ENCODE measurements at regions not wholly inside any gene's neighbourhood (a gene's known extent, or its start where the extent isn't known, plus 50 kb on each side); places are given as distances from the start of the nearest gene placed in this dataset.

DNA sequence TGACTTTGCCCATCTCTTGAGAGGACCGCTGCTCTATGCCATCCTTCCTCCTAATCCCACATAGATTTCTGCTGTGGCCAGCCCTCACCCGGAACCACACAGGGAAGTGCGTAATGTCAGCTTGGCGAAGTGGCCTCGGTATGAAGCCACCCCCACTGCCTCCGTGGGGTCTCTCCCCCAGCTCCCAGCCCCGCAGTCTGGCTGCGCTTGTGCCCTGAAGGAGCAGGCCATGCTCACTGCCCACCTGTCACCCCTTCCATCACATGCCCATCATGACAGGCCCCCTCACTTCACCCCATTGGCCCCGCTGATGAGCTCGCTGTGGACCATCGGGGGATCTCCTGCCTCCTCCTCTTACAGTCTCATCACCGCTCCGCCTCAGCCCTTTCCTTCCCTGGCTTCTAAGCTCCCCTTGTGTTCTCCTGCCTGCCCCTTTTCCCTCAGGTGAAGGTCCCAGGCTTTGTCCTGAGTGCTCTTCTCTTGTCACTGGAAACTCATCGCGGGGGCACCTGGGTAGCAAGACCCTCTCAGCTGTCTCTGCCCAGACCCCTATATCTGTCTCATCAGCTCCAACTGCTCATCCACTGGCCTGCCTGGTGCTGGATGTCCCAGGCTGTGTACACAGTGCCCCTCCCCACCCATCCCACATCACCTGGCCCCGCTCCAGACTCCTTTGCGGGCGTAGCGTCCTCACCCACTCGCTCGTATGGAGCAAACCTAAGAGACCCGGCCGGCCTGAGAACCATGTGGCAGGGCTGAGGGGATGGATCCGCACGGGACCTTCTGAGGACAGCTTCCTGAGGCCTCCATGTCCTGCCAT, 81.7 kb downstream of the GLI2 start:
- Histone ChIP-seq H3K9ac (no peak overlapping the region), H3K27me3 (ENCODE audit: insufficient read depth, low read depth) (no peaks in the 10 kb centered on the region), H3K4me3 (IDR thresholded peaks at IDR 0.05; ENCODE audit: insufficient read depth, low read depth, low read length) (no peak overlapping the region), H3K4me1 (ENCODE audit: low read depth, poor library complexity, severe bottlenecking) (peaks cover 5% of the 10 kb centered on the region), H3K27ac (no peak overlapping the region), H3K79me2 (ENCODE audit: insufficient read depth, low read depth) (no peaks in the 10 kb centered on the region), H3K4me2 (no peak overlapping the region), H4K20me1 (ENCODE audit: insufficient read depth) (no peaks in the 10 kb centered on the region), H2AFZ (ENCODE audit: low read depth) (no peak overlapping the region), H3K36me3 (ENCODE audit: insufficient read depth) (no peaks in the 10 kb centered on the region)
- TF ChIP-seq CTCF (conservative IDR thresholded peaks at IDR 0.05; ENCODE audit: low read depth, low read length) = no peak

DNA sequence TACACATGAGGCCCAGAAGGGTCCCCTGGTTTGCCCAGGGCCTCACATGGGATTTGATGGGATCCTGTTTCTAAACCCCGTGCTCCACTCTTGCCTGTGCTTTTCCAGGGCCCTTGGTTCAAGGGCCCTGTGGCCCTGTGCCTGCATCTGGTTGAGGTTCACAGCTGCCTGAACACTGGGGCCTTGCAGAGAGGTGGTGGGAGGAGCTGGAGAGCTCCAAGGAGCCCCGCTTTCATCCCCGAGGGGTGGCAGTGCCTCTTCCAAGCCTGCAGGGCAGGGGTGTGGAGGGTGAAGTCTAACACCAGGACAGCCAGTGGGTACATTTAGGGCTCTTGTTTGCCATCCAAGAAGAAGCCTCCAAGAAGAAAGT, 82.3 kb downstream of the GLI2 start:
- no peak overlapping the region for H3K4me2 ChIP-seq
- H3K9ac ChIP-seq = no peak overlapping the region
- no peak overlapping the region for H3K4me3 ChIP-seq (IDR thresholded peaks at IDR 0.05; ENCODE audit: insufficient read depth, low read depth, low read length)
- H3K36me3 ChIP-seq (ENCODE audit: insufficient read depth) = no peaks in the 10 kb centered on the region
- no peak overlapping the region for H2AFZ ChIP-seq (ENCODE audit: low read depth)
- H3K79me2 ChIP-seq (ENCODE audit: insufficient read depth, low read depth) = no peaks in the 10 kb centered on the region
- TF ChIP-seq CTCF (conservative IDR thresholded peaks at IDR 0.05; ENCODE audit: low read depth, low read length) = no peak
- H4K20me1 ChIP-seq (ENCODE audit: insufficient read depth) = no peaks in the 10 kb centered on the region
- H3K4me1 ChIP-seq (ENCODE audit: low read depth, poor library complexity, severe bottlenecking) = peaks cover 5% of the 10 kb centered on the region
- H3K27ac ChIP-seq = no peak overlapping the region
- H3K27me3 ChIP-seq (ENCODE audit: insufficient read depth, low read depth) = no peaks in the 10 kb centered on the region

GRCh38 chr2:120818441-120818920, 82.8 kb downstream of the GLI2 start:
- peaks cover 5% of the 10 kb centered on the region for H3K4me1 ChIP-seq (ENCODE audit: low read depth, poor library complexity, severe bottlenecking)
- no peak for TF ChIP-seq CTCF (conservative IDR thresholded peaks at IDR 0.05; ENCODE audit: low read depth, low read length)

GRCh38 chr2:120819720-120820210, 84.1 kb downstream of the GLI2 start:
- no peak overlapping the region for H3K27ac ChIP-seq
- H2AFZ ChIP-seq (ENCODE audit: low read depth) = no peak overlapping the region

More at GRCh38 chr2:120818441-120818920, 82.8 kb downstream of the GLI2 start:
- Histone ChIP-seq H4K20me1 (ENCODE audit: insufficient read depth) (no peaks in the 10 kb centered on the region), H3K4me3 (IDR thresholded peaks at IDR 0.05; ENCODE audit: insufficient read depth, low read depth, low read length) (no peak overlapping the region), H3K27me3 (ENCODE audit: insufficient read depth, low read depth) (no peaks in the 10 kb centered on the region), H3K79me2 (ENCODE audit: insufficient read depth, low read depth) (no peaks in the 10 kb centered on the region), H3K4me2 (no peak overlapping the region), H3K27ac (no peak overlapping the region), H3K36me3 (ENCODE audit: insufficient read depth) (no peaks in the 10 kb centered on the region), H3K9ac (no peak overlapping the region), H2AFZ (ENCODE audit: low read depth) (no peak overlapping the region)

More at GRCh38 chr2:120819720-120820210, 84.1 kb downstream of the GLI2 start:
- Histone ChIP-seq H3K27me3 (ENCODE audit: insufficient read depth, low read depth) (no peaks in the 10 kb centered on the region), H3K4me2 (no peak overlapping the region), H3K4me3 (IDR thresholded peaks at IDR 0.05; ENCODE audit: insufficient read depth, low read depth, low read length) (no peak overlapping the region), H3K36me3 (ENCODE audit: insufficient read depth) (no peaks in the 10 kb centered on the region), H4K20me1 (ENCODE audit: insufficient read depth) (no peaks in the 10 kb centered on the region), H3K79me2 (ENCODE audit: insufficient read depth, low read depth) (no peaks in the 10 kb centered on the region), H3K4me1 (ENCODE audit: low read depth, poor library complexity, severe bottlenecking) (peaks cover 5% of the 10 kb centered on the region), H3K9ac (no peak overlapping the region)
- no peak for TF ChIP-seq CTCF (conservative IDR thresholded peaks at IDR 0.05; ENCODE audit: low read depth, low read length)

Data from KMS-11 (cell line).